ENCODE measurements at regions not wholly inside any gene's neighbourhood (a gene's known extent, or its start where the extent isn't known, plus 50 kb on each side); places are given as distances from the start of the nearest gene placed in this dataset.

GRCh38 chr16:86065711-86066110 is 166.7 kb downstream of the IRF8 start:
- TF ChIP-seq CTCF (optimal IDR thresholded peaks at IDR 0.05 in 1 of 3, IDR thresholded peaks at IDR 0.05 in 1 of 3, conservative IDR thresholded peaks at IDR 0.05 in 1 of 3; ENCODE audit: extremely low read depth in 1 of 3, insufficient read depth in 2 of 3, low read length in 3 of 3), result no peak
- no peak for TF ChIP-seq EZH2 (IDR thresholded peaks at IDR 0.05; ENCODE audit: low read length)

Data from keratinocyte (primary cell).